Activated CD4-positive, alpha-beta T cell treated with anti-CD3 and anti-CD28 coated beads, Interleukin-2, amount 50 U/mL, for 16 hours (primary cell): ENCODE measurements at regions not wholly inside any gene's neighbourhood (a gene's known extent, or its start where the extent isn't known, plus 50 kb on each side); places are given as distances from the start of the nearest gene placed in this dataset.

Experiments
- DNase-seq: peaks from one replicate; pipeline ENCODE4 v3.0.0-alpha.2; 2020

- DNase-seq: no peak
These were observed 514.2 kb downstream of the VRK1 start for GRCh38 chr14:97311411-97311810.

GRCh38 chr14:97312910-97313309 is 515.7 kb downstream of the VRK1 start:
- DNase-seq: no peak

- no peak for DNase-seq
These were observed 518.6 kb downstream of the VRK1 start for GRCh38 chr14:97315790-97316189.

DNA sequence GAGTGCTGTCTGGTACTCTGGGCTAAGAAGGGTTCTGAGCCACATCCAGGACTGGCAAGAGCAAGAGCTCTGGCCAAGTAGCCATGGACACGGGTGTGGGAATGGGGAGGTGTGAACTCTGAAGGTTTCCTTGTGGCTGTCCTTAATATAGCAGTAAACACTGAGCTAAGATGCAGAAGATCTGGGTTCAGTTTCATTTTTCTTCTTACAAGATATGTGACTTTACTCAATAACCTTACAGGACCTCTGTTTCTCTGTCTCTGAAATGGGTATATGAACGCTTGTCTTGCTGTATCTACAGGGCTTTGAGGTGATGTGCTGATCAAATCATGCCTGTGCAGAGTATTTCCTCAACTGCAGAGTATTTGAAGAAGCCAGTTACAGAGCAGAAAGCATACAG is 521.2 kb downstream of the VRK1 start:
- DNase-seq: no peak

- DNase-seq: no peak
These were observed 522.5 kb downstream of the VRK1 start for GRCh38 chr14:97319691-97320090.

- DNase-seq: no peak
These were observed 531.6 kb downstream of the VRK1 start for GRCh38 chr14:97328743-97329142.

DNA sequence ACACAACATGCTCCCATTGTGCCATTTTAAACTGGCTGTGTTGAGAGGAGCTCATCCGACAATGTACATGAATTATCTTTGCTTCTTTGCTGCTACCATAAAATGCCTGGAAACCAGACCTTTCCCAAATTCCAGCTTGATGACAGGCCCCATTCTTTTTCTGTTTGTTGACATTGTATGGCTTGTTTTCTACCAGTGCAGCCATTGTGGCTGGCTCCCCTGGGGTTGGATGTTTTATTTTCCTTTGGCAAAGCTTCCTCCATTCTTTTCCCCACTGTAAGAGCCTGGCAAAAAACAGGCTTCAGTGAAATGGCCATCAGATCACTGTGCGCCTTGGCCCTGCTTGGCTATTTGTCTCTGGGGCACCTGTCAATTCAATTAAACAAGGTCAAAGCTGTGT is 532.5 kb downstream of the VRK1 start:
- no peak for DNase-seq

DNA sequence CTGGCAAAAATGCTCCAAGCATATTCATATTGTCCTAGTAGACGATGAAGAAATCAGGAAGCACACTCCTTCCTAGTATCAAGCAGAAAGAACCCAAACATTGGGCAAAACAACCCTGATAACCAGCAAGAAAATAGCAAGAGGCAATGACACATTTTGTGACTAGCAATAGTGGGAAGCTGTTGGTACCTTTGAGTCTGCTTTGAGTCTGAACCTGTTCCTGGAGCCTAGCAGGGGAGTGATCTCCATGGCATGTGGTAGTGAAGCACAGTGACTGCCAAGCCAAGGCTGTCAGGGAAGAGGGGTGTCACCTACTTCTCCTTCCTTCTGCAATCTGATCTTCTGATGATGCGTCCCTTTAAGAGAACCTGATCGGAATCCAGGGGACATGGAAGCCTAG is 533.9 kb downstream of the VRK1 start:
- DNase-seq: no peak

DNA sequence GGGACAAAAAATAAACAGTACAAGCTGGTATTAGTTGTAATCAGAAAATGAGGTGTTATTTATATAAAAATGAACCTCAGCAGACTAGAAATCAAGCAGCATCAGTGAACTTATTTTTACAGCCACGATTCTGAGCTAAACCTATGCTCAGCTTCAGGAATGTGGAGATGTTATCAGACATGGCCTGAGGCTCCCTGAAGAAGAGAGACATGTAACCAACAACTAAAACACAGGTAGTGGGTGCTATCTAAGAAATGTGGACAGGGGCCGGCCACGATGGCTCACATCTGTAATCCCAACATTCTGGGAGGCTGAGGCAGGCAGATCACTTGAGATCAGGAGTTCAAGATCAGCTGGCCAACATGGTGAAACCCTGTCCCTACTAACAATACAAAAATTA is 534.3 kb downstream of the VRK1 start:
- DNase-seq: no peak

DNA sequence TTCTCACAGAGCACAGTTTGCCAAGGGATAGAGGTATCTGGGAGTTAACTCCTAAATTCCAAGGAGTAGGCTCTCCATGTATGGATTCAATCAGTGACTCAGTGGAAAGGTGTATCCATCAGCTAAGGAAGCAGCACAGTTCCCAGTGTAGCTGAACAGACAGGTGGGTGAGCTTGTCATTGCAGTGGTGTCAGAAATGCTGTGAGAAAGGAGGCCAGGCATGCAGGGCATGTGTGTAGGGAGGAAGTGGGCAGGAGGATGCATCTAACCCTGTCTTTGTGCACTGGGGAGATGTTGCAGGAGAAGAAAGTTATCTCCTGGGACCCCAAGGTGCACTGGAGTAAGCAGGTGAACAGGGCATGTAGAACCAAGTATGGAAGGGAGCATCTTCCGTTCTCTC is 539.0 kb downstream of the VRK1 start:
- no peak for DNase-seq

- DNase-seq: no peak
These were observed 539.6 kb downstream of the VRK1 start for GRCh38 chr14:97336816-97337215.

DNA sequence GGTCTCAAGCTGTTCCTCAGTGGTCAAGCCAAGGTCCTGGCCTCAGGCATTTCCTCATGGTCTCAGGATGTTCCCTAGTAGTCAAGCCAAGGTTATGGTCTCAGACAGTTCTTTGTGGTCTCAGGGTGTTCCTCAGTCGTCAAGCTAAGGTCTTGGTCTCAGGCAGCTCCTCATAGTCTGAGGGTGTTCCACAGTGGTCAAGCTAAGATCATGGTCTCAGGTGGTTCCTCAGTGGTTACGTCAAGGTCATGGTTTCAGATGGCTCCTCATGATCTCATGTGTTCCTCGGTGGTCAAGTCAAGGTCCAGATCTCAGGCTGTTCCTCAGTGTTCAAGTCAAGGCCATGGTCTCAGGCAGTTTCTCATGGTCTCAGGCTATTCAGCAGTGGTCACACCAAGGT is 540.1 kb downstream of the VRK1 start:
- no peak for DNase-seq

DNA sequence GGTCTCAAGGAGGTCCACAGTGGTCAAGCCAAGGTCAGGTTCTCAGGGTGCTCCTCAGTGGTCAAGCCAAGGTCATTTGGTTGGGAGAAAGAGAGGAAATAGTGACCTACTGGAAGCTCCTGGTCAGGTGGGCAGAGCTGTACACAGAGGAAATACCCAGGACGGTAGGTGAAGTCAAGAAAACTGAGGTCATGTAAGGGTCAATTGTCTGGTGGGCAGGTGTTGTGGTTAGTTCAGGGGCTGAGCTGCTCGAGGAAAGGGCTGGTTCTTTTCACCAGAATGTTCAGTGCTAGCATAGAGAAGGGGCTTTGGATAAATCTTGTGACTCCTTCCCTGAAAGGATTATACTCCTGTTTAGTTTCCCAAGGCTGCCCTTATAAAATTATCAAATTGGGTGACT is 540.5 kb downstream of the VRK1 start:
- DNase-seq: no peak

DNA sequence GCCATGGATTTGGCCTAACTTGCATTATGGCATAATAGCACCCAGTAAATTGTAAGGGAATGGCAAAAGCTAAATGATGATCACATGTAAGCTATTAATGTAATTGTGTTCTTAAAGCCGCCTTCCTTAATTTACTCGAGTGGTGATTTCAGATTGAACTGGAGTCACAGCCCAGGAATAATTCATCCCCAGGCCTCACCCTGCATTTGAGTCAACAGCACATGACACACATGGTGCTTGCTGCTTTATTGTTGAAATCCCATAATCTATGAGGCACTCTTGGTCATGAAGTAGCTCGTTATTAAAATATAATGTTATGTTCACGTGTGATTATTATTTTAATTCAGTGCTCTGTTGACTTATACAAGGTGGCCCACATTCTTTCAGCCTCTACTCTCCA is 547.5 kb downstream of the VRK1 start:
- no peak for DNase-seq

DNA sequence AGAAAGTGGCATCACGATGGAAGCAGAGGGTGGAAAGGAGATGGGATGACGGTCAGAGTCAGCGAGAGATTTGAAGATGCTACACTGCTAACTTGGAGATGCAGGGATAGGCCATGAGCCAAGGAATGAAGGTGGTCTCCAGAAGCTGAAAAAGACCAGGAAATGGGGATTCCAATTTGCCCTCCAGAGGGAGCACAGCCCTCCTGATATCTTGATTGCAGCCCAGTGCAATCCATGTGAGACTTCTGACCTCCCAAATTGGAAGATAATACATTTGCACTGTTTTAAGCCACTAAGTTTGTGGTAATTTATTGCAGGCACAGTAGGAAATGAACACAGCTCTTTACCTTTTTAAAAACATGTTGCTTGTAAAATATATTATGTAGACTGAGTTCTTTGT is 549.5 kb downstream of the VRK1 start:
- DNase-seq: no peak

DNA sequence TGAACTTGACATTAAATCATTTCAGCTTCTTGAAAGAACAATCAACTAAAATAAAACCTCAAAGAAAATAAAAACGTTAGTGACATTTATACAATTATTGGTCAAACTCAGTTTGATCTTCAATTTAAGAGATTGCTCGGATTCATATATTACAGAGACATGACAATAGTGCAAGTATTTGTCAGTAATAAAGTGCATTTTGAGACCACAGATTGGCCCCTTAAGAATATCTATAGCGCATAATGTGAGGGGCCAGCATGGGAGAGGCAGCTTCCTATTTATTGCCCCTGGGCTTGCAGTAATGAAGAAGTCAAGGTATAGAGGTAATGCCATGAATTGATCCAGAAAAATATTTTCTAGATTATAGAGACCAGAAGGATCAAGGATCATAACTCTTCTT is 552.3 kb downstream of the VRK1 start:
- DNase-seq: no peak

DNA sequence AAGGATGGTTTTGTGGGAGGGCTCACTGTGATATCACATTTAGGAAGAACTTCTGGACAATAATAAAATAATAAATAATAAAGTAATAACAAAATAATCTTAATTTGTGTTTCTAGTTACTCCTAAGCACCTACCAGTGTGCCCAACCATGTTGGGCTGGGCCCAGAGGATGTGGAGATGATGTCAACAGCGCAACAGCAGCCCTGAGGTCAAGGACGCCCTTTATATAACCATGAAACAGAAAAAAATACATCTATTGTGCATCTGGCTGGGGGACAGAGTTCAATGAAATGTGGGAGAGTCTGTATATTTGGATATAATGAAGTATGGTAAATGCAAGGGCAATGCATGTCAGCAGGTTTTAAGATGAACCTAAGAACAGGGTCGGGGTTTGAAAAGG is 552.8 kb downstream of the VRK1 start:
- DNase-seq: no peak

DNA sequence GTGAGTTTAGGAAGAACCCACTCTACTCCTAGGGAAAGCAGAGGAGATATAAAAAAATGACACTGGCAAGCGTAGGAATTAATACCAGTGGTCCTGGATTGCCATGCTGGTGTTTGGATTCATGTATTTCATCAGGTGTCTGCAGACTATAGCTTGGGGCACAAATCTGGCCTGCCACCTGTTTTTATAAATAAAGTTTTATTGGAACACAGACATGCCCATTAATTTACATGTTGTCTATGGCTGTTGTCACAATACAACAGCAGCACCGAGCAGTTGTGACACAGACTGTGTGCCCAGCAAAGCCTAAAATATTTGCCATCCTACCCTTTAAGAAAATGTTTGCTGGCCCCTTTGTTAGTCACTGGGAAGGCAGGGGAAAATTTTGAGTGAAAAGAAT is 553.2 kb downstream of the VRK1 start:
- no peak for DNase-seq

DNA sequence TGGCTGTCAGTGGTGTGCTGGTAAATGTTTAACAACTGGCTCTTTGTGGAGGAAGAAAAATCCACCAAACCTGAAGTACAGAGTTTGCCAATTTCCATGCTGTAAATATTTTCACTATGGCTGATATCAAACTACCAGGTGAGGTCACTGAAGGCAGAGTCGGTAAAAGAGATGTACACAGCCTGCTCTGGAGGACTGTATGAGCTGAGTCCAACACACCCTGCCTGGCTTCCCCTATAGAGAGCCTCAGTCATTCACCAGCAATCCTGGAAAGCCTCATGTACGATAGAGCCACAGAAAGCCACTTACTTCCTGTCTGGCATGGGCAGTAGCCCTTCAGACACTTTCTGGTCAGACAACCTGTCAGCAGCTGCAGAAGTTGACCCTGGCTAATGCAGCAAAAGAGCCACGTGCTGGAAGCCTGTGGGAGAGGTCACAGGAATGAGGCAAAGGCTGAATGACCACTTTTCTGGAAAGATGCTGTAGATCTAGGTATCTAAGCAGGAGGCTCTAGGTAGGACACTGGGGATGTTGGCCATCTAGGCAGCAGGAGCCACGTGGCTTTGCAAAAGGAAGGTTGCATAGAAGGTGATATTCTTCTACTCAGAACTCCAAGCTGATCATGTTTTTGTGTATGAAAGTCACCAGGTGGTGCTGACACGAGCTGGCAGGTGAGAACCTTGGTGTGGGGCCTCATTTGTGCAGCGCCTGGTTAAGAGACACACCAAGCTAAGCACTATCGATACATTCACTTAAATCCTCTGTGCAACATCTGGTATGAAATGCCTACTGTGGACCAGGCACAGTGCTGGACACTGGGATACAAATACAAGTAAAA is 553.9 kb downstream of the VRK1 start:
- no peak for DNase-seq

GRCh38 chr14:97353102-97353501 is 555.9 kb downstream of the VRK1 start:
- no peak for DNase-seq

DNA sequence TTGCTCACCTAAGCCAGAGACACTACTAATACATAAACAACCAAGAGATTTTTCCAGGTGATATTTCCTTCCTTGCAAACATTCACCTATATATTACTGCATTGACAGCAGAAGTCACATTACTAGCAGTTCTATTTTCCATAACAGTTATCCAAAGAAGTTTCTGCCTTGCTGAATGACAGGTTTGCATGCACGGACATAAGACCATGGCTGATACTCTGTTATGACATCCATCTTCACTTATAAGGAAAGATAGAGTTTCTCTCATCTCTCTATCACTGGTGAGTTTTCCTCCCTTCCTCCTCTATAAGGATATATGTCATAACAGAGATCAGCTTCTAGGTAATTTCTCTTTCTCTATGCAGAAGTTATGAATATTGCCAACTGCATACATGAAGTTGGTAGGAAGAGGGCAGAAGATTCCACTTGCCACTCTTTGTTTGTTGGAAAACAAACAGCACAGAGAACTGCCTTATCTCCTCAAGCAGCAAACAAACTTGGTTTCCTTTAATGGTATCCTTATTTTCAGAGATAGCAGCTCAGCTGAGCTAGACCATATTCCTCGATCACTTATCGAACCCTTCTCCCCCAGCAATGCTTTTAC is 557.0 kb downstream of the VRK1 start:
- no peak for DNase-seq

- no peak for DNase-seq
These were observed 562.2 kb downstream of the VRK1 start for GRCh38 chr14:97359341-97359740.

DNA sequence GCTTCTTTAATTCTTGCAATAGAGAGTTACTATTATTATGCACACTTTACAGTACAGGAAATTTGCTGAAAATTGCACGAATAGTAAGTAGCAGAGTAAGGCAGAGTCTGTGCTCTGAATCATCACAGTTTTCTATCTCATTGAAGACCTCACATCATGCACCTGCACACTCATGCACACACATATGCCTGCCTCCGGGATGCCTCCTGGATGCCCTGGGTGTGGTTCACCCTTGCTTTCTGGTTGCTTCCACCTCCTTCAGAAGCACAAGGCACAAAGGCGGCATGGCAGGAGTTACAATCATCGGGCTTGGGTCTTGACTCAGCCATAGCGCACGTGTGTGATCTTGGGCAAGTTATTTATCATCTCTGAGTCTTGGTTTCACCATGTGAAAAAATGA is 564.0 kb downstream of the VRK1 start:
- no peak for DNase-seq

- DNase-seq: no peak
These were observed 564.8 kb downstream of the VRK1 start for GRCh38 chr14:97361958-97362357.

DNA sequence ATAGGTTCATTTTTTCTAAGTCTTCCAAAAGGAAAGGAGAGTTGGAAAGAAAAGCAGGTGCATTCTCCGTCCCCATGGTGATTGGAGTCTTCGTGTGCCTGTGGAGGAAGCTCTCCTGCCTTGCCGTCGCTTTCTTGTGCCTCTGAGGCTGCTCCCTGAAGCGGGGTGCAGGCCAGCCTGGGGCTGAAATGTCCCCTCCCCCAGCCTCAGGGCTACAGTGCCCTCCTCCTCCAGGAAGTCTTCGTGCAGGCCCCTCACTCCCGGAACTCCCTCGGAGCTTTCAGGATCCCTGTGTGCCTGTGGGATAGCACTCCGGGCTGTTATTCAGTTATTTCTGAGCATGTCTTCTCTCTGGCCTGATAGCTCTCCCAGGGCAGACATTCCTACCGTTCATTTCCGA is 569.2 kb downstream of the VRK1 start:
- no peak for DNase-seq
